ENCODE measurements at regions not wholly inside any gene's neighbourhood (a gene's known extent, or its start where the extent isn't known, plus 50 kb on each side); places are given as distances from the start of the nearest gene placed in this dataset.
A peak's percentile ranks its signal among the peaks of the same experiment; 100 is the strongest.
"Not testable (repeated sequence)": the region's sequence is repeated elsewhere in the genome, so short reads cannot be mapped to it uniquely, and the experiment has no call there.

DNA sequence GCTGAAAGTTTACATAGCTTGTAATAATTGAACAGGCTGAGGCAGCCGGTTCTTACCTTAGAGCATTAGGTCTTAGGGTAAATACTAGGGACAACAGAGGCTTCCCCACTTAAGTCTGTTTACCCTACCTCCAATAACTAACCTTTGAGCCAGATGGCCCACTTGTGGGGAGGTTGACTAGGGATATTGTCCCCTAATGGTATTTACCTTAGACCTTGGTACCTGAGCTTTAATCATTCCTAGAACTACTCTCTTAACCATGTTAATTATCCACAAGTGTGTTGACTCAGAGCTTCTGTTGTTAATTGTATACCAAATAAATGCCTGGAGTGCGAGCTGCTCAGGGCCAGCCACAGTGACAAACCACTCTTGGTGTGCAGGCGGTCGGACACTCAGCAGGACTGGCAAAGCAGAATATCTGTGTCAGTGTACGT, 299.2 kb downstream of the TRIML1 start:
- peak; percentile 16 for DNase-seq

DNA sequence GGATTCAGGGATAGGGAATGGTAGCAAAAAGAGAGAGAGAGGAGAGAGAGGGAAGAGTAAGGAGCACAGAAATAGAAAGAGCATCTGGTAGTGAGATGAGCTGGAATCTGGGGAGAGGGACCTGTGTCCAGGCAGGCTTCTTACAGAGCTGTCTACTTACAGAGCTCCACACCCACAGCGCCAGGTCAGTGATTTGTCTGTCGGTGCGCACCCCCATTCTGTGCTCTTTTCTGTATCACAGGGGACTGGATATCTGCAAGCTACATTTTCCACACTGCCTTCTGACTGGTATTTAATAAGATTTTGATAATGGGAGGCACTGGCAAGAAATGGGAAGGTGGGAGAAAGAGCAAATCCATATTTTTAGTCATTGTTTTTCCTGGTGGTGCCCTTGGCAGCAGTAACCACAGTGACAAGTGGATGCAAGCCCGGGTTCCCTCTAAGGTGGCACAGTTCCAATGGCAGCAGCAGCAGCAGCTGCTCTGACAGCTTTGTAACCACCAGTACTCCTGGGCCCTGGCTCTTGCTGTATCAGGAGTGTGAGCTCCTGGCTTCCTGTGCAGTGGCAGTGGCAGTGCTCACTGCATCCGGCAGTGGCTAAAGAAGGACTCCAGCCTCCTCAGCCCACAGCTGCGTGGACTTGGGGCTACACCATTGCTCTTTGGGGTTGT, 300.5 kb downstream of the TRIML1 start:
- DNase-seq = peak; percentile 38

DNA sequence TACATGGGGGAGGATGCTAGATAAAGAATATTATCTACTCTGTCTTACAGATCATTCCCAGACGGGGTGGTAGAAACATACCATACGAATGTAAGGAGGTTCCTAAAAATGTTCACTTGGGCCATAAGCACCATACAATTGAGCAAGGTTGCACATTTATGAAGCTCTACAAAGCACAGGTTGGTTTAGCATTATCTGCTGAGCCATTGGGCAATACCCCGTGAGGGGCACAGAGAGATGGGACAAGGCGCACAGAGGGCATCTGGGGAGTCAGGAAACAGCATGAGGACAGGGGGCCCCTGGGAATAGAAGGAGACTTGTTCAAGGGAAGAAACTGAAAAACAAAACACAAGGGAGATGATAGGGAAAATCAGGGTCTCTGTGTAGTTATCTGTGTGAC, 305.3 kb downstream of the TRIML1 start:
- DNase-seq = no peak

DNA sequence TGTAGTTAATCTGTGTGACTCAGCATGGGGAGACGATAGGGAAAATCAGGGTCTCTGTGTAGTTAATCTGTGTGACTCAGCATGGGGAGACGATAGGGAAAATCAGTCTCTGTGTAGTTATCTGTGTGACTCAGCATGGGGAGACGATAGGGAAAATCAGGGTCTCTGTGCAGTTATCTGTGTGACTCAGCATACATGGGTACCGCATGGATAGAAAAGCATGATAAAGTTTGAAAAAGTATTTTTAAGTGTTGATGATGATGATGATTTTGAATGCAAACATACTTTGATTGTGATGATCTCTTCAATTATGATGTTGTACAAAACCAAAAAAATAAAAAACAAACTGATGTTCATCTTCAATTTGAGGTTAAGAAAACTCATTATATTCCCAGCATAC, 309.8 kb downstream of the TRIML1 start:
- DNase-seq = not testable (repeated sequence)

DNA sequence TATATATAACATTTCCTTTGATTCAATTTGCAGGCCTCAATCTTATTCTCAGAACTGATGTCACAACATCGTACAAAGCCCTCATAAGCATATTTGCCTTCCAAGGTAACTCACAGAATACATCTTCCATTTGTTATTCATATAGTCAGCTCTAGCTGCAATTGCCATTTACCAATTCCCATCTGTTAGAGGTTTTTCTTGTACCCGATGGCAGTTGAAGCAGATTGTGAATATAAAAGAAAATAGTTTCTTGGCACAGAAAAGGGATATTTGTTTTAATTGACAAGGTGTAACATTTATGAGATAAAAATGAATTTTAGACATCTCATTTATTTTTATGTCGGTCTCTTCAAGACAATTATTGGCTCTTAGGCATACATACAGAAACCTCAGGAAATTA, 311.3 kb downstream of the TRIML1 start:
- no peak for DNase-seq

- no peak for DNase-seq
These were observed 312.9 kb downstream of the TRIML1 start for GRCh38 chr4:188452097-188452496.

- DNase-seq = no peak
These were observed 315.3 kb downstream of the TRIML1 start for GRCh38 chr4:188454575-188454974.

- no peak for DNase-seq
These were observed 316.0 kb downstream of the TRIML1 start for GRCh38 chr4:188455062-188455752.

GRCh38 chr4:188459381-188459780, 320.1 kb downstream of the TRIML1 start:
- no peak for DNase-seq

- DNase-seq = no peak
These were observed 324.7 kb downstream of the TRIML1 start for GRCh38 chr4:188463909-188464308.

- DNase-seq = no peak
These were observed 326.8 kb downstream of the TRIML1 start for GRCh38 chr4:188466001-188466400.

GRCh38 chr4:188484256-188484655, 345.0 kb downstream of the TRIML1 start:
- DNase-seq = no peak

DNA sequence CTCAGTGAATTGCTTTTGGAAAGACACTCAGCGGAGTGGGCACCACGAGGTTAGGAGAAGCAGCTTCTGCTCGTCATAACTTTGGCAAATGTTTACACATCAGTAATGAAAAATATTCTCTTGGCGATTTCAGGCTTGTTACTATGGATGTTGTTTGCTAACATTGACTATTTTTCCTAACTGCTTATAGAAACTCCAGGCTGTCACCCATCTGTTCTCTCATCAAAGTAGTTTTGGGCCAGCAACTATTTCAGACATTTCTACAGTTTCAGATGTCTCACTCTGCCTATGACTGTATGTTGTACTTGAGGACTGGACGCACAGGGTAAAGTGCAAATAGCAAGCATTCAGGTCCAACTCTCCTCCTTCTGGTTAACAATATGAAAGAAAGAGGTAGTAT, 346.7 kb downstream of the TRIML1 start:
- DNase-seq = no peak

- no peak for DNase-seq
These were observed 353.6 kb downstream of the TRIML1 start for GRCh38 chr4:188492886-188493285.

DNA sequence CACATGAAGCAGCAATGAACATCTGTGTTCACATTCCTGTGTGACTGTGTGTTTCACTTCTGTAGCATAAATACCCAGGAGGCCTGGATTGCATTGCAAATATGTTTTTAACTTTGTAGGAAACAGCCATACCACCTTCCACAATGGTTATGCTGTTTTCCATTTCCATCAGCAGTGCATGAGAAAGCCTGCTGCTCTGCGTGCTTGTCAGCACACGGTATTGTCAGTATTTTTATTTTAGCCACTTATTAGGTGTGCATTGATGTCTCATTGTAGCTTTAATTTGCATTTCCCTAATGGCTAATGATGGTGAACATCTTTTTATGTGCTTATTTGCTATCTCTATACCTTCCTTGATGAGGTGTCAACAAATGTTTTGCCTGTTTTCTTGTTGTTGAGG, 355.9 kb downstream of the TRIML1 start:
- no peak for DNase-seq

DNA sequence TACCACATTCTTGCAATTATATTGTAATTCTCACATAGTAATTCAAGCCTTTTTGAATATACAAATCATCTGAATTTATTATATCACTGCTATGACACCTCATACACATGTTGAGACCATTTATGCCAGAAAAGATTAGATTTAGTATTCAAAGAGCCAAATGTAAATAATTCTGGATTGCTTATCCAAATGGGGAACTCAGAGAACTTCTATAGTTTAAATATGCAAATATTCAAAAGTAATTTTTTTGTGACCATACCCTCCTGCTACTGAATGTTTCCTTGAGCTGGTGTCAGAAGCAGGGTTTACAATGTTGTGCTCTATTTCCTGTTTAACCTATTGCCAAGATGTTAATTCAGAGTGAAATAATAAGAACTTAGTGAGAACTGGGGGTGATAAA, 372.2 kb downstream of the TRIML1 start:
- no peak for DNase-seq

DNA sequence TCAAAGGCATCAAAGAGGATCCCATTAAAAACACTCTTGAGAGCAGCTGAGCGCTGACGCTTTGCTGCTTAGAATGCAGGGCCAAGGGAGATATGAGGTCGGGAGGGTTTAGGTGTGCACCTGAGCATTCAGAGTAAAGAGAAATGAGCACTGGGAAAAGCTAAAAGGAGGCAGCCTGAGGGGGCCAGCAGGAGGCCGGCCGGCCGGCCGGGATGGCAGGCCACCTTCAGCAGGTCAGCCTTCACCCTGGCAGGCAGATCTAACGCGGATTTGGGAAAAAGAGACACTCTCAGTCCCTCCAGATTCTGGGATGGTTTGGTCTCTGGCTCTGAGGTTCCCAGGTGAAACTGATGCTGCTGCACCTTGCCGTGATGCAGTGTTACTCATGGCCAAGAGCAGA, 393.5 kb downstream of the TRIML1 start:
- no peak for DNase-seq

GRCh38 chr4:188534297-188534696, 395.1 kb downstream of the TRIML1 start:
- no peak for DNase-seq

GRCh38 chr4:188534917-188535316, 395.7 kb downstream of the TRIML1 start:
- no peak for DNase-seq

DNA sequence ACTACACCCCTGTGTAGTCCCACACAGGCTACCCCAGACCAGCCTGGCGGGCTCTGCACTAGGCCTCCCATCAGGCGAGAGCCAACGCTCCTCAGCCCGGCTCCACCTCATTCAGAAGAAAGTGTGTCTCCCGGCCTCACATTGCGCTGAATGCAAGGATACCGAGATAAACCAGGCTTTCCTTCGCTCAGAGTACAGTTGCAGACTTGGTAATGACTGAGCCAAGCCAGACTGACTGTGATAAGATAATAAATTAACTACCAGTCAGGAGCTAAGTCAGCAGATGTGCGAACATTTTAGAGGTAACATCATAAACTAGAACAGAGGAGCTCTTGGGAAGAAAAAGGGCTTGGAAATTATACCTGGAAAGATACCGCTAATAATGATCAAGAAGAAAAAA, 397.6 kb downstream of the TRIML1 start:
- no peak for DNase-seq

- no peak for DNase-seq
These were observed 411.1 kb downstream of the TRIML1 start for GRCh38 chr4:188550296-188550695.

- DNase-seq = no peak
These were observed 411.9 kb downstream of the TRIML1 start for GRCh38 chr4:188551156-188551555.

DNA sequence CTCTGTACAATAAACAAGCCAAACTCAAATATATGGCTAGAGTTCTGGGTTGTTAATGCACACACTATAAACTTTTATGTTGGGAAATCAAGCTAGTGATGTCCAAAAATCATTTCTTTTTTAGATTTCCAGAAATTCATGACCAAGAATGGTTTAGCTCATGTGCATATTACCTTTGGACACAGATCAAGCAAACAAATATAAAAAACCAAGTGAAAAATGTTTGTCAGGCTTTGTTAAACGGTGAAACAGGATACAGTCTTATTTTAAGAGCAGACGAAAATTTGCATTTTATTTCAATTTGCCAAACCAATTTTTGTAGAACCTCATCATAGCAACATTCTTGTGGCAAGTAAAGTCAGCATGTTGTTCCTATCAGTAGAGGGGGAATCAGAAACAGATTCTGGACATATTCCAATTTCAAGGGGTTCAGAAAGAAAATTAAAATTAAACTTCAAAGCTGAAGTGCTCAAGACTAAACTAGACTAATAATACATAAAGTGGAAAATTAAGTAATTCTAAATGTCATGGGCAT, 413.6 kb downstream of the TRIML1 start:
- no peak for DNase-seq

- no peak for DNase-seq
These were observed 415.2 kb downstream of the TRIML1 start for GRCh38 chr4:188554413-188554812.

- no peak for DNase-seq
These were observed 433.9 kb downstream of the TRIML1 start for GRCh38 chr4:188573104-188573503.
